HEK293T (cell line): ENCODE measurements at regions not wholly inside any gene's neighbourhood (a gene's known extent, or its start where the extent isn't known, plus 50 kb on each side); places are given as distances from the start of the nearest gene placed in this dataset.

Experiments
- ARNT ChIP-seq: fragments of 450-650 bp; IDR thresholded peaks from 2 replicates; pipeline ENCODE4 v1.6.1; 2017; ENCODE audit warnings: mild to moderate bottlenecking
- BHLHE40 ChIP-seq: fragments of 450-650 bp; IDR thresholded peaks from 2 replicates; pipeline ENCODE4 v1.6.1; 2016; ENCODE audit warnings: mild to moderate bottlenecking, moderate library complexity, borderline replicate concordance
- ELF4 ChIP-seq: fragments of 450-650 bp; IDR thresholded peaks from 2 replicates; pipeline ENCODE4 v1.6.1; 2017; ENCODE audit warnings: antibody characterized with exemption
- FOXM1 ChIP-seq: fragments of 450-650 bp; IDR thresholded peaks from 2 replicates; pipeline ENCODE4 v1.6.1; 2017; ENCODE audit warnings: mild to moderate bottlenecking, borderline replicate concordance
- NFRKB ChIP-seq: fragments of 450-650 bp; IDR thresholded peaks from 2 replicates; pipeline ENCODE4 v1.6.1; 2016; ENCODE audit warnings: mild to moderate bottlenecking, moderate library complexity
- SP1 ChIP-seq: fragments of 450-650 bp; IDR thresholded peaks from 2 replicates; pipeline ENCODE4 v1.6.1; 2017
- TARDBP ChIP-seq: fragments of 450-650 bp; IDR thresholded peaks from 2 replicates; pipeline ENCODE4 v1.6.1; 2016
- ZNF384 ChIP-seq: fragments of 450-650 bp; IDR thresholded peaks from 2 replicates; pipeline ENCODE4 v1.6.1; 2016

DNA sequence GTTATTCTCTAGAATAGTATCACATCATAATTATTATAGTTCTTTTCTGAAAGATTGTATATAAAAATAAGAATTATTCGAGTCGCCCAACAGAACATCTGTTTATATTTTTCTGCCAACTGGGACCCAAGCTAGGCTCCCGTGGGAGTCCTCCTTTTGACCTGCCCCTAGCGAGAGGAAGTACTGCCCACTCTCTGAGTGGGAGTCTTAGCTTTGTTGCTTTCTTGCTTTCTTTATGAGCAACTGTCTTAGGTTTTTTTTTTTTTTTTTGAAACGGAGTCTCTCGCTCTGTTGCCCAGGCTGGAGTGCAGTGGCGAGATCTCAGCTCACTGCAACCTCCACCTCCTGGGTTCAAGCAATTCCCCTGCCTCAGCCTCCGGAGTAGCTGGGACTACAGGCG is 202.0 kb upstream of the ZNF184 start:
- no peak for TF ChIP-seq ZNF384
- TF ChIP-seq FOXM1: no peak
- no peak for TF ChIP-seq BHLHE40
- no peak for TF ChIP-seq TARDBP
- TF ChIP-seq ELF4: no peak
- no peak for TF ChIP-seq ARNT
- no peak for TF ChIP-seq SP1
- no peak for TF ChIP-seq NFRKB
